ENCODE measurements at regions not wholly inside any gene's neighbourhood (a gene's known extent, or its start where the extent isn't known, plus 50 kb on each side); places are given as distances from the start of the nearest gene placed in this dataset.

- no peak for TF ChIP-seq CTCF (conservative IDR thresholded peaks at IDR 0.05; ENCODE audit: low read depth, low read length)
These were observed 350.2 kb upstream of the MC4R start for GRCh38 chr18:60722742-60723141.

GRCh38 chr18:60732143-60732542, 359.6 kb upstream of the MC4R start:
- DNase-seq (ENCODE audit: low read depth): no peak
- TF ChIP-seq CTCF (conservative IDR thresholded peaks at IDR 0.05; ENCODE audit: low read depth, low read length): no peak
- H3K4me3 ChIP-seq (ENCODE audit: low read depth, low read length): no peak overlapping the region

More at GRCh38 chr18:60722742-60723141, 350.2 kb upstream of the MC4R start:
- no peak overlapping the region for H3K4me3 ChIP-seq (ENCODE audit: low read depth, low read length)
- no peak for DNase-seq (ENCODE audit: low read depth)

- no peak for DNase-seq (ENCODE audit: low read depth)
- no peak for TF ChIP-seq CTCF (conservative IDR thresholded peaks at IDR 0.05; ENCODE audit: low read depth, low read length)
- H3K4me3 ChIP-seq (ENCODE audit: low read depth, low read length): no peak overlapping the region
These were observed 366.6 kb upstream of the MC4R start for GRCh38 chr18:60739212-60739611.

- TF ChIP-seq CTCF (conservative IDR thresholded peaks at IDR 0.05; ENCODE audit: low read depth, low read length): no peak
- no peak for DNase-seq (ENCODE audit: low read depth)
- no peak overlapping the region for H3K4me3 ChIP-seq (ENCODE audit: low read depth, low read length)
These were observed 367.7 kb upstream of the MC4R start for GRCh38 chr18:60740313-60740712.

GRCh38 chr18:60746491-60746890, 373.9 kb upstream of the MC4R start:
- no peak for TF ChIP-seq CTCF (conservative IDR thresholded peaks at IDR 0.05; ENCODE audit: low read depth, low read length)
- DNase-seq (ENCODE audit: low read depth): no peak
- no peak overlapping the region for H3K4me3 ChIP-seq (ENCODE audit: low read depth, low read length)

GRCh38 chr18:60746919-60747318, 374.3 kb upstream of the MC4R start:
- no peak overlapping the region for H3K4me3 ChIP-seq (ENCODE audit: low read depth, low read length)
- TF ChIP-seq CTCF (conservative IDR thresholded peaks at IDR 0.05; ENCODE audit: low read depth, low read length): no peak
- DNase-seq (ENCODE audit: low read depth): no peak

- TF ChIP-seq CTCF (conservative IDR thresholded peaks at IDR 0.05; ENCODE audit: low read depth, low read length): no peak
- no peak for DNase-seq (ENCODE audit: low read depth)
- no peak overlapping the region for H3K4me3 ChIP-seq (ENCODE audit: low read depth, low read length)
These were observed 381.2 kb upstream of the MC4R start for GRCh38 chr18:60753753-60754152.
